Esophagus squamous epithelium (tissue), 4 donors: ENCODE measurements at regions not wholly inside any gene's neighbourhood (a gene's known extent, or its start where the extent isn't known, plus 50 kb on each side); places are given as distances from the start of the nearest gene placed in this dataset.

Experiments used
- CTCF ChIP-seq, 6 experiments: fragments of 450-650 bp in 4 of 6; fragments of 200-600 bp in 2 of 6; sonication (generic) in 2 of 6; IDR thresholded peaks; one replicate each; pipeline ENCODE4 v1.5.1; 2016 to 2019; ENCODE audit warnings: antibody characterized with exemption in 6 of 6, mild to moderate bottlenecking in 4 of 6, moderate library complexity in 4 of 6
- POLR2A ChIP-seq, 4 donors: fragments of 450-650 bp; IDR thresholded peaks; one replicate each; pipeline ENCODE4 v1.6.1; 2017; ENCODE audit warnings: antibody characterized with exemption in 4 of 4, mild to moderate bottlenecking in 4 of 4, moderate library complexity in 3 of 4

GRCh38 chr18:40944576-40944975 lies 1010.5 kb upstream of the PIK3C3 start:
- TF ChIP-seq POLR2A (IDR thresholded peaks at IDR 0.05) (no peak), CTCF (IDR thresholded peaks at IDR 0.05) (no peak)
